Esophagus squamous epithelium (tissue), 5 donors: ENCODE measurements at regions not wholly inside any gene's neighbourhood (a gene's known extent, or its start where the extent isn't known, plus 50 kb on each side); places are given as distances from the start of the nearest gene placed in this dataset.

Experiments
- DNase-seq: peaks from one replicate; lab custom pipeline; 2025; lab: John Stamatoyannopoulos, UW
- H3K27ac ChIP-seq, 4 donors: fragments of 200-600 bp; sonication (generic); one replicate each; pipeline ENCODE4 v1.5.1; 2016 to 2019; ENCODE audit warnings: mild to moderate bottlenecking in 1 of 4
- H3K27me3 ChIP-seq, 4 donors: fragments of 200-600 bp; sonication (generic); 1 replicate in 3 of 4; 2 replicates in 1 of 4; pipeline versions ENCODE4 v1.5.1 to v1.6.0; 2017 to 2021; ENCODE audit warnings: antibody characterized with exemption in 1 of 4
- H3K36me3 ChIP-seq, 3 donors: fragments of 200-600 bp; sonication (generic); one replicate each; pipeline ENCODE4 v1.5.1; 2016 to 2019
- H3K4me1 ChIP-seq, 3 donors: fragments of 200-600 bp; sonication (generic); one replicate each; pipeline ENCODE4 v1.5.1; 2017 to 2019
- H3K4me3 ChIP-seq, 4 donors: fragments of 200-600 bp; sonication (generic); 1 replicate in 3 of 4; 2 replicates in 1 of 4; pipeline ENCODE4 v1.5.1; 2016 to 2019; ENCODE audit warnings: mild to moderate bottlenecking in 2 of 4, moderate library complexity in 1 of 4
- H3K9me3 ChIP-seq, 3 donors: fragments of 200-600 bp; sonication (generic); one replicate each; pipeline ENCODE4 v1.5.1; 2016 to 2019
- CTCF ChIP-seq, 6 experiments: fragments of 450-650 bp in 4 of 6; fragments of 200-600 bp in 2 of 6; sonication (generic) in 2 of 6; IDR thresholded peaks; one replicate each; pipeline ENCODE4 v1.5.1; 2016 to 2019; ENCODE audit warnings: antibody characterized with exemption in 6 of 6, mild to moderate bottlenecking in 4 of 6, moderate library complexity in 4 of 6
- POLR2A ChIP-seq, 4 donors: fragments of 450-650 bp; IDR thresholded peaks; one replicate each; pipeline ENCODE4 v1.6.1; 2017; ENCODE audit warnings: antibody characterized with exemption in 4 of 4, mild to moderate bottlenecking in 4 of 4, moderate library complexity in 3 of 4
- WGBS, 2 donors: methylation state at CpG; one replicate each; pipeline ENCODE4 v1.1.5; 2018; 5-methylcytosine and 5-hydroxymethylcytosine counted together
- intact Hi-C: fragments of 100-400 bp; cut with DNase I; formaldehyde crosslinking; loops from one replicate; pipeline ENCODE4 v1.15.0; 2022
- donor health status: DM: yes; HTN: yes; CAD: no.

GRCh38 chr18:77439888-77440287 lies 190.2 kb downstream of the GALR1 start:
- TF ChIP-seq CTCF (IDR thresholded peaks at IDR 0.05) (no peak), POLR2A (IDR thresholded peaks at IDR 0.05) (no peak)
- Histone ChIP-seq H3K36me3 (no peaks in the 10 kb centered on the region), H3K4me3 (no peak overlapping the region), H3K4me1 (no peaks in the 10 kb centered on the region), H3K9me3 (no peaks in the 10 kb centered on the region), H3K27ac (no peak overlapping the region), H3K27me3 (no peaks in the 10 kb centered on the region)
- DNase-seq = no peak
- 65 to 81% methylated on average over 2 of the region's 2 CpGs for WGBS, 2 donors
- intact Hi-C loops = no loop called here

- no peaks in the 10 kb centered on the region for H3K36me3 ChIP-seq
- WGBS, 2 donors = 50 to 55% methylated on average over 4 to 6 of the region's 6 CpGs
- TF ChIP-seq POLR2A (IDR thresholded peaks at IDR 0.05) (no peak), CTCF (IDR thresholded peaks at IDR 0.05) (no peak)
- no peak overlapping the region for H3K4me3 ChIP-seq
- DNase-seq = no peak
- intact Hi-C loops = no loop called here
- H3K4me1 ChIP-seq = no peaks in the 10 kb centered on the region
- no peaks in the 10 kb centered on the region for H3K27me3 ChIP-seq
- H3K27ac ChIP-seq = no peak overlapping the region
- H3K9me3 ChIP-seq = no peaks in the 10 kb centered on the region
These were observed 192.7 kb downstream of the GALR1 start for GRCh38 chr18:77442393-77442792.

- no peak for TF ChIP-seq CTCF (IDR thresholded peaks at IDR 0.05)
- TF ChIP-seq POLR2A (IDR thresholded peaks at IDR 0.05) = no peak
These were observed 194.7 kb downstream of the GALR1 start for GRCh38 chr18:77444385-77444784.

GRCh38 chr18:77448046-77448445 lies 198.4 kb downstream of the GALR1 start:
- TF ChIP-seq CTCF (IDR thresholded peaks at IDR 0.05) (no peak), POLR2A (IDR thresholded peaks at IDR 0.05) (no peak)
- 37 to 51% methylated on average over 6 of the region's 6 CpGs for WGBS, 2 donors
- Histone ChIP-seq H3K4me1 (no peaks in the 10 kb centered on the region), H3K4me3 (no peak overlapping the region), H3K36me3 (no peaks in the 10 kb centered on the region), H3K9me3 (no peaks in the 10 kb centered on the region), H3K27ac (no peak overlapping the region), H3K27me3 (no peaks in the 10 kb centered on the region)
- no peak for DNase-seq
- intact Hi-C loops = no loop called here

More at GRCh38 chr18:77444385-77444784, 194.7 kb downstream of the GALR1 start:
- H3K4me1 ChIP-seq = no peaks in the 10 kb centered on the region
- no peaks in the 10 kb centered on the region for H3K27me3 ChIP-seq
- no peak overlapping the region for H3K4me3 ChIP-seq
- DNase-seq = no peak
- no peaks in the 10 kb centered on the region for H3K9me3 ChIP-seq
- H3K36me3 ChIP-seq = no peaks in the 10 kb centered on the region
- 95% methylated on average over 10 of the region's 10 CpGs; no CpG with 5 or more reads in 1 of the 2 donors for WGBS, 2 donors
- H3K27ac ChIP-seq = no peak overlapping the region
- intact Hi-C loops = no loop called here

GRCh38 chr18:77455004-77455403 lies 205.4 kb downstream of the GALR1 start:
- no peak for DNase-seq
- H3K4me1 ChIP-seq = no peaks in the 10 kb centered on the region
- H3K27ac ChIP-seq = no peak overlapping the region
- H3K27me3 ChIP-seq = no peaks in the 10 kb centered on the region
- TF ChIP-seq POLR2A (IDR thresholded peaks at IDR 0.05) (no peak), CTCF (IDR thresholded peaks at IDR 0.05) (no peak)
- intact Hi-C loops = no loop called here
- WGBS, 2 donors = 93 to 95% methylated on average over 2 of the region's 2 CpGs
- no peaks in the 10 kb centered on the region for H3K9me3 ChIP-seq
- no peaks in the 10 kb centered on the region for H3K36me3 ChIP-seq
- no peak overlapping the region for H3K4me3 ChIP-seq
